H1 (cell line): ENCODE measurements at regions not wholly inside any gene's neighbourhood (a gene's known extent, or its start where the extent isn't known, plus 50 kb on each side); places are given as distances from the start of the nearest gene placed in this dataset.

Experiments
- CTCF ChIA-PET: fragments of 300-600 bp; sonication (Branson Sonifier 250); formaldehyde crosslinking; loops from one replicate; lab custom pipeline; 2021; ENCODE audit not compliant: partially characterized antibody; lab: Charles Lee
- POLR2A ChIA-PET: fragments of 300-600 bp; sonication (Branson Sonifier 250); formaldehyde crosslinking; loops from one replicate; lab custom pipeline; 2021; ENCODE audit warnings: inconsistent platforms; ENCODE audit not compliant: partially characterized antibody; lab: Charles Lee
- DNase-seq, 2 experiments: peaks; one replicate each; pipeline versions ENCODE4 v3.0.0 to v3.0.0-alpha.2; 2010 to 2022; ENCODE audit warnings: low spot score in 2 of 2, low read depth in 1 of 2, mixed read lengths in 1 of 2
- FAIRE-seq: peaks from 2 replicates; lab custom pipeline; 2011; peaks lifted over from hg19 to GRCh38; lab: Jason Lieb, UNC
- H2AFZ ChIP-seq: 2 replicates; pipeline ENCODE4 v1.8.1; 2012; ENCODE audit warnings: low read length, inconsistent platforms
- H2AK5ac ChIP-seq: 2 replicates; pipeline ENCODE4 v1.6.1; 2013; ENCODE audit warnings: low read depth, low read length
- H2BK120ac ChIP-seq: replicated peaks from 2 replicates; pipeline ENCODE3; 2013; ENCODE audit warnings: low read depth, low read length, inconsistent platforms
- H2BK12ac ChIP-seq: 2 replicates; pipeline ENCODE4 v1.6.1; 2013; ENCODE audit warnings: low read depth, low read length
- H2BK15ac ChIP-seq: 2 replicates; pipeline ENCODE4 v1.6.1; 2013; ENCODE audit warnings: low read length
- H2BK20ac ChIP-seq: 2 replicates; pipeline ENCODE4 v1.6.1; 2013; ENCODE audit warnings: low read length
- H2BK5ac ChIP-seq: 2 replicates; pipeline ENCODE4 v1.6.1; 2013; ENCODE audit warnings: low read depth, low read length
- H3K14ac ChIP-seq: 2 replicates; pipeline ENCODE4 v1.6.1; 2013; ENCODE audit warnings: inconsistent platforms; ENCODE audit not compliant: insufficient read length
- H3K18ac ChIP-seq: 2 replicates; pipeline ENCODE4 v1.6.1; 2013; ENCODE audit warnings: low read length; ENCODE audit errors: extremely low read depth
- H3K23ac ChIP-seq: 2 replicates; pipeline ENCODE4 v1.6.1; 2013; ENCODE audit warnings: inconsistent platforms; ENCODE audit not compliant: insufficient read length
- H3K23me2 ChIP-seq: 2 replicates; pipeline ENCODE4 v1.6.1; 2013; ENCODE audit warnings: low read depth, low read length
- H3K27ac ChIP-seq: 2 replicates; pipeline ENCODE4 v1.6.1; 2011; ENCODE audit warnings: low read depth, low read length, inconsistent platforms
- H3K27me3 ChIP-seq, 4 experiments: replicated peaks in 1 of 4; 1 replicate in 1 of 4; 2 replicates in 3 of 4; pipeline versions ENCODE4 v1.6.1 to v1.8.1; 2011 to 2013; ENCODE audit warnings: low read length in 3 of 4, mild to moderate bottlenecking in 3 of 4, inconsistent platforms in 2 of 4, mixed read lengths in 2 of 4, moderate library complexity in 1 of 4; ENCODE audit not compliant: control insufficient read depth in 3 of 4, insufficient read depth in 3 of 4; ENCODE audit errors: extremely low read depth in 1 of 4
- H3K36me3 ChIP-seq, 4 experiments: 2 replicates each; pipeline versions ENCODE4 v1.6.1 to v1.8.1; 2011 to 2013; ENCODE audit warnings: mild to moderate bottlenecking in 4 of 4, low read length in 3 of 4, moderate library complexity in 2 of 4, control low read depth in 1 of 4, inconsistent platforms in 1 of 4; ENCODE audit not compliant: insufficient read depth in 4 of 4, control insufficient read depth in 2 of 4
- H3K4ac ChIP-seq: replicated peaks from 2 replicates; pipeline ENCODE3; 2013; ENCODE audit warnings: low read length, low read depth, mixed read lengths, inconsistent platforms; ENCODE audit not compliant: insufficient read length
- H3K4me1 ChIP-seq, 4 experiments: replicated peaks in 1 of 4; 1 replicate in 1 of 4; 2 replicates in 3 of 4; pipeline versions ENCODE4 v1.6.1 to v1.8.1; 2011 to 2013; ENCODE audit warnings: low read length in 3 of 4, inconsistent platforms in 2 of 4, mixed read lengths in 1 of 4; ENCODE audit not compliant: insufficient read depth in 4 of 4, control insufficient read depth in 3 of 4
- H3K4me2 ChIP-seq, 2 experiments: 2 replicates each; pipeline versions ENCODE4 v1.6.1 to v1.8.1; 2011 to 2013; ENCODE audit warnings: low read depth in 2 of 2, low read length in 2 of 2, control low read depth in 1 of 2, inconsistent platforms in 1 of 2, mild to moderate bottlenecking in 1 of 2; ENCODE audit not compliant: insufficient read depth in 1 of 2
- H3K4me3 ChIP-seq, 4 experiments: fragments of 200-600, 300-600 bp in 1 of 4; sonication (generic), shearing (Covaris generic), sonication (Bioruptor Twin) in 1 of 4; 2 replicates each; pipeline versions ENCODE4 v1.5.1 to v1.8.1; 2011 to 2016; ENCODE audit warnings: low read length in 4 of 4, low read depth in 3 of 4, control low read depth in 2 of 4, inconsistent platforms in 2 of 4, mild to moderate bottlenecking in 2 of 4, mixed read lengths in 1 of 4, moderate library complexity in 1 of 4; ENCODE audit not compliant: insufficient read depth in 2 of 4; ENCODE audit errors: extremely low read depth in 1 of 4
- H3K56ac ChIP-seq: replicated peaks from 2 replicates; pipeline ENCODE3; 2013; ENCODE audit warnings: low read depth, mild to moderate bottlenecking, mixed read lengths, low read length, inconsistent platforms; ENCODE audit not compliant: insufficient read length
- H3K79me1 ChIP-seq: 2 replicates; pipeline ENCODE4 v1.6.1; 2013; ENCODE audit warnings: low read depth, low read length, control low read depth
- H3K79me2 ChIP-seq, 2 experiments: 2 replicates each; pipeline versions ENCODE4 v1.6.1 to v1.8.1; 2012 to 2013; ENCODE audit warnings: low read length in 2 of 2, mild to moderate bottlenecking in 2 of 2, inconsistent platforms in 1 of 2; ENCODE audit not compliant: insufficient read depth in 2 of 2, control insufficient read depth in 1 of 2
- H3K9ac ChIP-seq, 4 experiments: replicated peaks in 1 of 4; 1 replicate in 1 of 4; 2 replicates in 3 of 4; pipeline versions ENCODE4 v1.6.1 to v1.8.1; 2011 to 2013; ENCODE audit warnings: low read depth in 3 of 4, low read length in 3 of 4, control low read depth in 2 of 4, mild to moderate bottlenecking in 2 of 4, moderate library complexity in 2 of 4, inconsistent platforms in 1 of 4; ENCODE audit errors: extremely low read depth in 1 of 4
- H3K9me3 ChIP-seq, 2 experiments: 2 replicates each; pipeline versions ENCODE4 v1.6.1 to v1.8.1; 2012 to 2013; ENCODE audit warnings: mild to moderate bottlenecking in 2 of 2, moderate library complexity in 2 of 2, control low read depth in 1 of 2, inconsistent platforms in 1 of 2, low read depth in 1 of 2, low read length in 1 of 2, mixed read lengths in 1 of 2; ENCODE audit not compliant: insufficient read depth in 2 of 2
- H4K20me1 ChIP-seq, 2 experiments: replicated peaks in 1 of 2; 2 replicates each; pipeline versions ENCODE3 to v1.8.1; 2011 to 2013; ENCODE audit warnings: inconsistent platforms in 2 of 2, low read length in 2 of 2, mild to moderate bottlenecking in 1 of 2; ENCODE audit not compliant: insufficient read depth in 2 of 2, control insufficient read depth in 1 of 2
- H4K5ac ChIP-seq: 2 replicates; pipeline ENCODE4 v1.6.1; 2013; ENCODE audit warnings: low read length, low read depth, mixed read lengths, inconsistent platforms; ENCODE audit not compliant: insufficient read length
- H4K8ac ChIP-seq: 2 replicates; pipeline ENCODE4 v1.8.0; 2013; ENCODE audit warnings: mild to moderate bottlenecking, moderate library complexity, low read length, inconsistent platforms; ENCODE audit not compliant: insufficient read depth; ENCODE audit errors: extremely low read depth
- H4K91ac ChIP-seq: replicated peaks from 2 replicates; pipeline ENCODE3; 2013; ENCODE audit warnings: low read length, mixed read lengths, inconsistent platforms; ENCODE audit not compliant: insufficient read length
- CHD1 ChIP-seq: IDR thresholded peaks from 2 replicates; pipeline ENCODE4 v1.6.1; 2012; ENCODE audit warnings: low read depth, low read length, improper control_type of control experiment
- GABPA ChIP-seq: IDR thresholded peaks from 2 replicates; pipeline ENCODE4 v1.6.1; 2011; ENCODE audit warnings: mild to moderate bottlenecking, low read length, moderate library complexity, borderline replicate concordance; ENCODE audit not compliant: insufficient read depth
- JUND ChIP-seq: IDR thresholded peaks from 2 replicates; pipeline ENCODE4 v1.6.1; 2011; ENCODE audit warnings: mild to moderate bottlenecking, improper control_type of control experiment, low read length
- MAFK ChIP-seq: IDR thresholded peaks from 2 replicates; pipeline ENCODE4 v1.6.1; 2012; ENCODE audit warnings: low read depth, mild to moderate bottlenecking, improper control_type of control experiment, low read length
- PHF8 ChIP-seq: fragments of 200-600 bp; sonication (generic); conservative IDR thresholded peaks from 2 replicates; pipeline ENCODE4 v1.7.1; 2012; ENCODE audit warnings: low read depth, mild to moderate bottlenecking, inconsistent platforms, low read length, moderate library complexity
- TAF1 ChIP-seq: IDR thresholded peaks from 2 replicates; pipeline ENCODE4 v1.6.1; 2011; ENCODE audit warnings: mild to moderate bottlenecking, low read depth, low read length
- TAF7 ChIP-seq: optimal IDR thresholded peaks from 2 replicates; pipeline ENCODE3; 2011; ENCODE audit warnings: low read depth, mild to moderate bottlenecking, inconsistent platforms, low read length, moderate library complexity, borderline replicate concordance
- WGBS, 2 experiments: shearing (Covaris generic) in 1 of 2; methylation state at CpG; one replicate each; pipeline versions ENCODE4 v1.1.6 to v1.1.7; 2013 to 2015; ENCODE audit warnings: low lambda C conversion rate in 2 of 2, mixed read lengths in 2 of 2, inconsistent platforms in 1 of 2, low coverage in 1 of 2, missing lambda C conversion rate in 1 of 2; ENCODE audit not compliant: insufficient replicate concordance in 2 of 2, insufficient coverage in 1 of 2, insufficient read length in 1 of 2; ENCODE audit errors: extremely low coverage in 1 of 2, missing lambda C conversion rate in 1 of 2; 5-methylcytosine and 5-hydroxymethylcytosine counted together
- TF ChIP-seq, protein P1 (sequence below): IDR thresholded peaks from 2 replicates; pipeline ENCODE4 v1.6.1; 2011; ENCODE audit warnings: low read depth, mild to moderate bottlenecking, low read length; ENCODE audit not compliant: insufficient read depth
- TF ChIP-seq, protein P2 (sequence below), 3 experiments: IDR thresholded peaks; 1 replicate in 2 of 3; 2 replicates in 1 of 3; pipeline versions ENCODE4 v1.5.1 to v1.6.1; 2011; ENCODE audit warnings: low read length in 3 of 3, mild to moderate bottlenecking in 3 of 3, inconsistent platforms in 2 of 3, low read depth in 1 of 3, moderate library complexity in 1 of 3; ENCODE audit not compliant: insufficient read depth in 1 of 3; ENCODE audit errors: control extremely low read depth in 1 of 3

DNA sequence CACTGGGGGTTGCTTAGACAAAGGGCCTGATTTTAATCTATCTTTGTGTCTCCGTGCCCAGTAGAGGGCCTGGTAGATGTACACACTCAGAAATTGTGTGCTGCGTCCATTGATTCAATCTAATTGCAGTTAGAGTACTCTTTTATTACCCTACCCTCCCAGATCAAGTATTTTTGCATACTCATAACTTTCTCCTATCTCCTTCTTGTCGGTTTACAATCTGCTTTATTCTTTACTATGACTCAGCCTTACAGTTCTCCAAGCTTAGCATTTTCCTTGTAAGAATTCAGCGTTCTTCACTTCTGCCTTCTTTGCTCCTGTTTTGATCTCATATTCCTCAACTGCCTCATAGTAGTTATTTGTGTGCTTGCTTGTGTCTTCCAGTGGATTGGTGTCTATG lies 124.5 kb upstream of the ARRDC4 start:
- no peak overlapping the region for H3K56ac ChIP-seq
- no peak overlapping the region for H3K4me3 ChIP-seq
- FAIRE-seq, result no peak
- H2BK12ac ChIP-seq, result no peak overlapping the region
- no peak overlapping the region for H3K14ac ChIP-seq
- H4K8ac ChIP-seq, result no peak overlapping the region
- TF ChIP-seq MAFK (no peak), TAF1 (no peak), TAF7 (no peak), JUND (no peak), GABPA (no peak), CHD1 (no peak), PHF8 (no peak)
- TF ChIP-seq, protein P1, sequence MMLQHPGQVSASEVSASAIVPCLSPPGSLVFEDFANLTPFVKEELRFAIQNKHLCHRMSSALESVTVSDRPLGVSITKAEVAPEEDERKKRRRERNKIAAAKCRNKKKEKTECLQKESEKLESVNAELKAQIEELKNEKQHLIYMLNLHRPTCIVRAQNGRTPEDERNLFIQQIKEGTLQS, result no peak
- TF ChIP-seq, protein P2, sequence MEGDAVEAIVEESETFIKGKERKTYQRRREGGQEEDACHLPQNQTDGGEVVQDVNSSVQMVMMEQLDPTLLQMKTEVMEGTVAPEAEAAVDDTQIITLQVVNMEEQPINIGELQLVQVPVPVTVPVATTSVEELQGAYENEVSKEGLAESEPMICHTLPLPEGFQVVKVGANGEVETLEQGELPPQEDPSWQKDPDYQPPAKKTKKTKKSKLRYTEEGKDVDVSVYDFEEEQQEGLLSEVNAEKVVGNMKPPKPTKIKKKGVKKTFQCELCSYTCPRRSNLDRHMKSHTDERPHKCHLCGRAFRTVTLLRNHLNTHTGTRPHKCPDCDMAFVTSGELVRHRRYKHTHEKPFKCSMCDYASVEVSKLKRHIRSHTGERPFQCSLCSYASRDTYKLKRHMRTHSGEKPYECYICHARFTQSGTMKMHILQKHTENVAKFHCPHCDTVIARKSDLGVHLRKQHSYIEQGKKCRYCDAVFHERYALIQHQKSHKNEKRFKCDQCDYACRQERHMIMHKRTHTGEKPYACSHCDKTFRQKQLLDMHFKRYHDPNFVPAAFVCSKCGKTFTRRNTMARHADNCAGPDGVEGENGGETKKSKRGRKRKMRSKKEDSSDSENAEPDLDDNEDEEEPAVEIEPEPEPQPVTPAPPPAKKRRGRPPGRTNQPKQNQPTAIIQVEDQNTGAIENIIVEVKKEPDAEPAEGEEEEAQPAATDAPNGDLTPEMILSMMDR (IDR thresholded peaks at IDR 0.05; ENCODE audit: control extremely low read depth in 1 of 3, insufficient read depth in 1 of 3, low read depth in 1 of 3, low read length in 3 of 3), result no peak
- TF ChIP-seq, all 59 proteins: peak for 0
- H3K27ac ChIP-seq, result no peak overlapping the region
- 85% methylated on average over 4 of the region's 4 CpGs; no CpG with 5 or more reads in 1 of the 2 experiments for WGBS, 2 experiments
- POLR2A ChIA-PET, result no interaction called here
- no peaks in the 10 kb centered on the region for H4K20me1 ChIP-seq
- H3K4me2 ChIP-seq, result no peak overlapping the region
- no peak overlapping the region for H2BK120ac ChIP-seq
- H3K79me2 ChIP-seq, result no peaks in the 10 kb centered on the region
- H4K91ac ChIP-seq, result no peak overlapping the region
- H3K23ac ChIP-seq, result no peak overlapping the region
- H3K4me1 ChIP-seq, result no peaks in the 10 kb centered on the region
- H2AFZ ChIP-seq, result no peak overlapping the region
- H3K4ac ChIP-seq, result no peak overlapping the region
- H3K23me2 ChIP-seq, result no peaks in the 10 kb centered on the region; the same call in 1 of the 2 replicates
- no peaks in the 10 kb centered on the region for H3K36me3 ChIP-seq
- no peak overlapping the region for H3K9ac ChIP-seq
- no peaks in the 10 kb centered on the region for H3K27me3 ChIP-seq
- no peak overlapping the region for H2BK15ac ChIP-seq
- DNase-seq, result no peak
- H2BK20ac ChIP-seq, result no peak overlapping the region
- H2BK5ac ChIP-seq, result no peak overlapping the region
- no peak overlapping the region for H4K5ac ChIP-seq
- CTCF ChIA-PET, result interaction anchor here (1.0 to 1.5 kb wide), 2 partner anchors 63 to 476 kb away, joined by 3 to 4 read pairs; no protein-coding TSS in a partner anchor
- H3K18ac ChIP-seq, result no peak overlapping the region
- H3K79me1 ChIP-seq, result no peaks in the 10 kb centered on the region
- H3K9me3 ChIP-seq, result no peaks in the 10 kb centered on the region
- H2AK5ac ChIP-seq, result no peak overlapping the region
